Spleen (tissue), 11 donors: ENCODE measurements at regions not wholly inside any gene's neighbourhood (a gene's known extent, or its start where the extent isn't known, plus 50 kb on each side); places are given as distances from the start of the nearest gene placed in this dataset.

ENCODE experiments used
- DNase-seq: peaks from one replicate; pipeline ENCODE4 v3.0.0-alpha.2; 2020
- H3K27ac ChIP-seq, 8 donors: fragments of 200-600 bp; sonication (generic) in 7 of 8; 1 replicate in 4 of 8; 2 replicates in 4 of 8; pipeline versions ENCODE4 v1.5.0 to v1.8.0; 2016 to 2021; ENCODE audit warnings: inconsistent platforms in 4 of 8, mild to moderate bottlenecking in 4 of 8, moderate library complexity in 1 of 8
- H3K27me3 ChIP-seq, 7 donors: fragments of 200-600 bp; sonication (generic) in 6 of 7; replicated peaks in 1 of 7; 1 replicate in 4 of 7; 2 replicates in 3 of 7; pipeline versions ENCODE4 v1.5.0 to v1.8.0; 2016 to 2021; ENCODE audit warnings: inconsistent platforms in 3 of 7, mild to moderate bottlenecking in 1 of 7
- H3K36me3 ChIP-seq, 6 donors: fragments of 200-600 bp; sonication (generic) in 5 of 6; 1 replicate in 4 of 6; 2 replicates in 2 of 6; pipeline versions ENCODE4 v1.5.0 to v1.8.0; 2016 to 2021; ENCODE audit warnings: inconsistent platforms in 2 of 6
- H3K4me1 ChIP-seq, 6 donors: fragments of 200-600 bp; sonication (generic) in 5 of 6; 1 replicate in 3 of 6; 2 replicates in 3 of 6; pipeline versions ENCODE4 v1.5.0 to v1.8.0; 2016 to 2021; ENCODE audit warnings: inconsistent platforms in 3 of 6
- H3K4me3 ChIP-seq, 8 donors: fragments of 200-600 bp; sonication (generic) in 7 of 8; 1 replicate in 4 of 8; 2 replicates in 4 of 8; pipeline versions ENCODE4 v1.5.0 to v1.8.0; 2016 to 2021; ENCODE audit warnings: inconsistent platforms in 4 of 8, mild to moderate bottlenecking in 4 of 8, moderate library complexity in 2 of 8
- H3K9me3 ChIP-seq, 8 donors: fragments of 200-600 bp; sonication (generic) in 7 of 8; 1 replicate in 4 of 8; 2 replicates in 4 of 8; pipeline versions ENCODE4 v1.5.0 to v1.8.0; 2016 to 2021; ENCODE audit warnings: inconsistent platforms in 4 of 8
- CTCF ChIP-seq, 11 experiments: fragments of 200-600 bp in 7 of 11; fragments of 450-650 bp in 4 of 11; sonication (generic) in 4 of 11; IDR thresholded peaks in 8 of 11; conservative IDR thresholded peaks in 3 of 11; 1 replicate in 7 of 11; 2 replicates in 4 of 11; pipeline versions ENCODE4 v1.4.0 to v1.8.0; 2016 to 2021; ENCODE audit warnings: antibody characterized with exemption in 11 of 11, inconsistent platforms in 4 of 11, mild to moderate bottlenecking in 1 of 11
- POLR2A ChIP-seq, 3 donors: fragments of 450-650 bp; IDR thresholded peaks; one replicate each; pipeline ENCODE4 v1.5.1; 2017; ENCODE audit warnings: antibody characterized with exemption in 3 of 3, mild to moderate bottlenecking in 1 of 3
- POLR2AphosphoS5 ChIP-seq, 3 donors: sonication (generic); formaldehyde crosslinking; IDR thresholded peaks; one replicate each; pipeline ENCODE4 v1.5.1; 2017; ENCODE audit warnings: antibody characterized with exemption in 3 of 3
- WGBS, 5 donors: extraction: QIAGEN DNeasy Blood & Tissue Kit in 3 of 5; methylation state at CpG; one replicate each; pipeline versions ENCODE4 v1.1.5 to v1.1.7; 2013 to 2018; 5-methylcytosine and 5-hydroxymethylcytosine counted together
- intact Hi-C: fragments of 100-400 bp; cut with DNase I; formaldehyde crosslinking; loops from one replicate; pipeline ENCODE4 v1.15.0; 2023; ENCODE audit warnings: low total_unique reads
- donor health status: healthy with polysubstance abuse.
- donor health status: DM: no; HTN: no; CAD: no; lungs with moderate emphysema.
- donor health status: DM: no; HTN: no; CAD: no.
- donor health status: Bipolar disorder and iron deficiency.
- donor health status: healthy.
- donor health status: DM: no; HTN: no; CAD: no.
- donor health status: DM: yes; HTN: yes; CAD: no.

GRCh38 chr7:45359776-45360175, 202.2 kb downstream of the RAMP3 start:
- Histone ChIP-seq H3K9me3 (peaks cover 0 to 17% (median 13%) of the 10 kb centered on the region in 8 donors), H3K4me3 (no peak overlapping the region), H3K4me1 (no peaks in the 10 kb centered on the region), H3K27ac (no peak overlapping the region), H3K36me3 (no peaks in the 10 kb centered on the region), H3K27me3 (no peaks in the 10 kb centered on the region)
- no peak for DNase-seq
- 86 to 97% (median 89%) methylated on average over 4 of the region's 4 CpGs for WGBS, 5 donors
- intact Hi-C loops = no loop called here
- TF ChIP-seq POLR2A (IDR thresholded peaks at IDR 0.05) (no peak), POLR2AphosphoS5 (IDR thresholded peaks at IDR 0.05) (no peak), CTCF (IDR thresholded peaks at IDR 0.05 in 8 of 11, conservative IDR thresholded peaks at IDR 0.05 in 3 of 11) (no peak)

- intact Hi-C loops = no loop called here
- no peak for DNase-seq
- Histone ChIP-seq H3K27ac (no peak overlapping the region), H3K4me1 (no peaks in the 10 kb centered on the region), H3K9me3 (peaks cover 0 to 11% (median 8%) of the 10 kb centered on the region in 8 donors), H3K4me3 (no peak overlapping the region), H3K36me3 (no peaks in the 10 kb centered on the region), H3K27me3 (no peaks in the 10 kb centered on the region)
- TF ChIP-seq CTCF (IDR thresholded peaks at IDR 0.05 in 8 of 11, conservative IDR thresholded peaks at IDR 0.05 in 3 of 11) = no peak
- no peak for TF ChIP-seq POLR2AphosphoS5 (IDR thresholded peaks at IDR 0.05)
- no peak for TF ChIP-seq POLR2A (IDR thresholded peaks at IDR 0.05)
- WGBS, 5 donors = 49 to 57% (median 55%) methylated on average over 7 of the region's 7 CpGs
These were observed 206.1 kb downstream of the RAMP3 start for GRCh38 chr7:45363669-45364068.

- no peaks in the 10 kb centered on the region for H3K4me1 ChIP-seq
- intact Hi-C loops = no loop called here
- WGBS, 5 donors = 68 to 78% (median 73%) methylated on average over 4 of the region's 4 CpGs
- H3K27ac ChIP-seq = no peak overlapping the region
- DNase-seq = no peak
- peaks cover 0 to 4% (median 0%) of the 10 kb centered on the region in 8 donors for H3K9me3 ChIP-seq
- no peaks in the 10 kb centered on the region for H3K36me3 ChIP-seq
- no peak overlapping the region for H3K4me3 ChIP-seq
- TF ChIP-seq POLR2AphosphoS5 (IDR thresholded peaks at IDR 0.05) (no peak), POLR2A (IDR thresholded peaks at IDR 0.05) (no peak), CTCF (IDR thresholded peaks at IDR 0.05 in 8 of 11, conservative IDR thresholded peaks at IDR 0.05 in 3 of 11) (no peak)
- H3K27me3 ChIP-seq = no peaks in the 10 kb centered on the region
These were observed 207.8 kb downstream of the RAMP3 start for GRCh38 chr7:45365341-45365740.

- Histone ChIP-seq H3K27me3 (no peaks in the 10 kb centered on the region), H3K9me3 (peaks cover 0 to 4% (median 0%) of the 10 kb centered on the region in 8 donors), H3K4me1 (no peaks in the 10 kb centered on the region), H3K4me3 (no peak overlapping the region), H3K36me3 (no peaks in the 10 kb centered on the region), H3K27ac (no peak overlapping the region)
- no peak for DNase-seq
- no peak for TF ChIP-seq CTCF (IDR thresholded peaks at IDR 0.05 in 8 of 11, conservative IDR thresholded peaks at IDR 0.05 in 3 of 11)
- no peak for TF ChIP-seq POLR2AphosphoS5 (IDR thresholded peaks at IDR 0.05)
- TF ChIP-seq POLR2A (IDR thresholded peaks at IDR 0.05) = no peak
- 64 to 90% (median 87%) methylated on average over 3 of the region's 3 CpGs for WGBS, 5 donors
- intact Hi-C loops = no loop called here
These were observed 207.7 kb upstream of the ADCY1 start for GRCh38 chr7:45366475-45366874.
